Activated CD4-positive, alpha-beta T cell treated with anti-CD3 and anti-CD28 coated beads, Interleukin-2, amount 50 U/mL, for 16 hours (primary cell): ENCODE measurements at regions not wholly inside any gene's neighbourhood (a gene's known extent, or its start where the extent isn't known, plus 50 kb on each side); places are given as distances from the start of the nearest gene placed in this dataset.

Experiments used
- DNase-seq: peaks from one replicate; pipeline ENCODE4 v3.0.0-alpha.2; 2020

DNA sequence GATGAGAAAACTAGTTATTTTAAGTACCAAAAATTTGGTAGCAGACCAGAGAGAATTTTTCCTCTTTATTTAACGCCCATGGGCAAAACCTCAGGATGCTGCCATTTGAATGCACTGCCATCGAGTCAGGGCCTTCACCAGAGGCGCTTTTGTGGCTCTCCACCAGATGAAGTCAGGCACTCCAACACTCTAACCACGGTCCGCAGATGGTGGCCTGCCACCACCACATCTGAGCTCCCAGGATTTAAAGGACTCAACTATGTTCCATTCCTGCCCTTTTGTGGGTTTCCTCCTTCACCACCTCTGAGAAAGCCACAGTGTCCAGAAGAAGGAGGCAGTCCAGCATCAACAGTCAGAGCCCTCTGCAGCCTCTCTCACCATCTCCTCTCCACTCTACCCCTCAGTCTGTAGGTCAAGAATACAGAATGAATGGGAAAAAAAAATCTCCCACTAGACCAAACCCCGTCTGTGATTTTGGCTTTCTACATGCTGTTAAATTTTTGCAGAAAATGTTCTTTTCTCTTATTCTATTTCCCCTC lies 647.4 kb downstream of the USP25 start:
- no peak for DNase-seq

GRCh38 chr21:16377857-16378256 lies 648.1 kb downstream of the USP25 start:
- DNase-seq = no peak

DNA sequence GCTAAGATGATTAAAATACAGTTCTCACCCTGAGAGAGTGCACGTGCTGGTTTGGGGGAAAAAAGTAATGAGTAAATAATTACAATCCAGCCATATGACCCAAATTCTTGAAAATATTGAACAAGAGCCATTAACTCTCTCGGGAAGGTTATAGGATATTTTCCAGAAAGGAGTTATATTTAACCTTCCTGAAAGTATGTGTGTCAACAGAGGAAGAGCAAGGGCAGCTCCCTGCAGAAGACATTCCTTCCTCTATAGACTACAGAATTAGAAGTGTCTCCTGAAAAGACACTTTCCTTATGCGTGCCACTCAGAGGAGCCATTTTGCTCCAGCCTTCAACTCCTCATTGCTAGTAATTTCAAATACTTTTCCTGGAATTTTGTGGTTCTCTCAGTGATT lies 648.7 kb downstream of the USP25 start:
- DNase-seq = no peak

DNA sequence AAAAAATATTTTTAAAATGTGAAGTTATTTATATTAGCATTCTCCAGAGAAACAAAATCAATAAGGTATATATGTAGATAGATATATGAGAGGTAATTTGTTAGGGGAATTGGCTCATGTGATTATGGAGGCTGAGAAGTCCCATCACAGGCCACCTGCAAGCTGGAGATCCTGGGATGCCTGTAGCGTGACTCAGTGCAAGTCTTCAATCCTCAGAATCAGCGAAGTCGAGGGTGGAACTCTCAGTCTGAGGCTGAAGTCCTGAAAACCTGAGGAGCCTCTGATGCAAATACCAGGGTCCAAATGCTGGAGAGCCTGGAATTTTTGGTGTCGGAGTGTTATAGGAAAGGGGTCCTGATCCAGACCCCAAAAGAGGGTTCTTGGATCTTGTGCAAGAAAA lies 658.5 kb downstream of the USP25 start:
- DNase-seq = no peak

GRCh38 chr21:16388911-16389560 lies 659.3 kb downstream of the USP25 start:
- DNase-seq = no peak

DNA sequence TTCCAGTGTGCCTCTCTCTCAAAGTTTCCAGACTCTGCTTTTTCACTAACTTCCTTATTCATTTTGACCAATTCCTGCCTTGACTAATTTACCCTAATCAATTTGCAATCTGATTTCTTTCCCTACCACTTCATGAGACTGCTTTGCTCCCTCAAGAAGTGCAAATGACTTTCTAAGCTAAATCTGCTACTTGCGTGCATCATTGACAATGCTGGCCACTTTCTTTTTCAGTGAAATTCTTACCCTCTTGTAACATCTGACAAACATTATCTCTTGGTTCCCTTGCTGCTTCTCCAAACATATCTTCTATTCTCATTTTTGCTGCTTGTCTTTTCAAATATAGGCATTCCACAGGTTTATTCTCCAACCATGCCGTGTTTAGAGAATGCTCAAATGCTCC lies 659.9 kb downstream of the USP25 start:
- DNase-seq = no peak

DNA sequence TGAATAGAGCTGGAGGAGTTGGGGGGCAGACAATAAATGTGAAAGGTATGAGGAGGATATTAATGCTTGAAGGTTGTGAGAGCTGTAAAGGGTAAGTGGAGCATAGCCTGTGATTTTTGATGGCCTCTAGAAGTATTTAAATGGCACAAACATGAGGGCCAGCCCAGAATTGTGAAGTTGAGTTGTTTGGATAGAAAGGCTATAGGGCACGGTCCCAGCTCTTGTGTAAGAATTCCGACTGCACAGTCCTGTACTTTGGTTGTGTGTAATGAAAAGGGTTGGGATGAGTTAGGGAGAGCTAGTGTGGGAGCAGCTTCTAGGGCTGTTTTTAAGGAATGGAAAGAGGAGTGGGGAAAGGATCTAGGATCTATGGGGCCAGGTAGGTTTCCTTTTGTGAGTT lies 665.5 kb downstream of the USP25 start:
- DNase-seq = no peak

GRCh38 chr21:16402752-16403151 lies 673.0 kb downstream of the USP25 start:
- DNase-seq = no peak

GRCh38 chr21:16404776-16405175 lies 675.0 kb downstream of the USP25 start:
- no peak for DNase-seq

- no peak for DNase-seq
These were observed 676.6 kb downstream of the USP25 start for GRCh38 chr21:16406355-16406754.

GRCh38 chr21:16407403-16408240 lies 677.8 kb downstream of the USP25 start:
- no peak for DNase-seq

- DNase-seq = no peak
These were observed 678.5 kb downstream of the USP25 start for GRCh38 chr21:16408280-16408679.

GRCh38 chr21:16409352-16409751 lies 679.6 kb downstream of the USP25 start:
- DNase-seq = no peak

- DNase-seq = no peak
These were observed 688.4 kb downstream of the USP25 start for GRCh38 chr21:16418226-16418625.

- no peak for DNase-seq
These were observed 688.9 kb downstream of the USP25 start for GRCh38 chr21:16418642-16419041.

- DNase-seq = no peak
These were observed 689.6 kb downstream of the USP25 start for GRCh38 chr21:16419188-16419921.

GRCh38 chr21:16420031-16420724 lies 690.4 kb downstream of the USP25 start:
- DNase-seq = no peak

DNA sequence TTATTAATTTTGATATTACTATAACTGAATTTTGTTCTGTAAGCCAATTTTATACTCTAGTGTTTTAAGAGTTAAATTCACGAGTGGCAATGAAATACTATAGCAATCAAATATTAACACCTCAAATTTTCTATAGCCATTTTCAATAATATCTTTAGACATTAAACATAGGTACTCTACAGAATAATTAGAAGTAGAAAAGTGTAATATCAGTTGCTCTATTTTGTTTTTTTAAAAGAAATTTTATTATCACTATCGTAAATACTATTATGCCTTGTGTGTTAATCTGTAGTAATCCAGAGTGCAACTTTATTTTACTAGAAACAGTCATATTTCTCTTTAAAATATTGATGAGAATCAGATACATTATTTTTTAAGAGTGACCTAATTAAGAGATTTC lies 691.2 kb downstream of the USP25 start:
- DNase-seq = no peak

GRCh38 chr21:16421965-16422364 lies 692.2 kb downstream of the USP25 start:
- DNase-seq = no peak

DNA sequence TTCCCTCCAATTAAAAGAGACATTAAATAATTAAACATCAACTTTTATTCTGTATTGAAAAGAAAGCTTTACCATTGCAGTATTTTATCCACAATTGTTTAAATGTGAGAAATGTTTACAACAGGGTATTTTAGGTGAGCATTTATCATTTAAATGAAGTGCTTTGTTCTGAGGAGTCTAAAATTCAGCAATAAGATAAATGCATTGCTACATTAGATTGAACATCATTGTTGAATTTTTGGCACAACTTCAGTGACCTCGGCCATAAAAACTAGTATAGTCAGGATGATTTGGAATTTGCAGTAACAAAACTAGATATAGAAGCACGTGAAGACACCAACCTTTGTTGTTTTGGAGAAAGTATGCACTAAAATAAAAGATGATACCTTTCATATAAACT lies 692.9 kb downstream of the USP25 start:
- no peak for DNase-seq

GRCh38 chr21:16423921-16424320 lies 694.1 kb downstream of the USP25 start:
- DNase-seq = no peak

GRCh38 chr21:16424331-16424751 lies 694.6 kb downstream of the USP25 start:
- no peak for DNase-seq

DNA sequence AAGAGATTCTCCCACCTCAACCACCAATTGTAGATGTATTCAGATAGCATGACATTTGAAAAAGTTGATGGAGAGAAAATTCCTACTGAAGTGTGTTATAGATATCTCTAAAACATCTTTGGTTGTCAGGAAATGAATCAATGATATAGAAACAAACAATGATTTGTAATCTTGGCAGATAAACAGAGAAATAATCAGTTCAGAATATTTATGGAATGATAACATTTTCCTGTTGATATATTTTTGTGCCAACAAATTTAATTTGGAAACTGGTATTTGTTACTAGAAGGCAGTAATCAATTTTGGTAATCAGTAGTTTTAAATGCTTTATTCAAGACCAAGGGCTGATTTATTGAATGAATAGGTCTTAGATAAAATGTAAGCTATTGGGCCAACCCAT lies 695.6 kb downstream of the USP25 start:
- DNase-seq = no peak
